DND-41 (cell line): ENCODE measurements at regions not wholly inside any gene's neighbourhood (a gene's known extent, or its start where the extent isn't known, plus 50 kb on each side); places are given as distances from the start of the nearest gene placed in this dataset.

Experiments used
- ATAC-seq: fragments of 200-7000 bp; cut with Tn5 transposase; 3 replicates; pipeline ENCODE4 v1.9.1; 2021; ENCODE audit warnings: low read depth; ENCODE audit not compliant: insufficient read depth
- DNase-seq: peaks from one replicate; pipeline ENCODE4 v3.0.0-alpha.2; 2020
- H2AFZ ChIP-seq: 2 replicates; pipeline ENCODE4 v1.6.0; 2012; ENCODE audit warnings: low read depth, low read length
- H3K27ac ChIP-seq: 2 replicates; pipeline ENCODE4 v1.5.1; 2012; ENCODE audit warnings: low read length, inconsistent platforms
- H3K27me3 ChIP-seq: fragments of 200-600 bp; sonication (generic); 2 replicates; pipeline ENCODE4 v1.6.0; 2012; ENCODE audit warnings: low read length, mild to moderate bottlenecking, inconsistent platforms; ENCODE audit not compliant: insufficient read depth, poor library complexity
- H3K36me3 ChIP-seq: 2 replicates; pipeline ENCODE4 v1.5.1; 2012; ENCODE audit warnings: low read length, inconsistent platforms; ENCODE audit not compliant: insufficient read depth
- H3K4me1 ChIP-seq: 2 replicates; pipeline ENCODE4 v1.5.1; 2012; ENCODE audit warnings: mild to moderate bottlenecking, low read length; ENCODE audit not compliant: insufficient read depth
- H3K4me2 ChIP-seq: 2 replicates; pipeline ENCODE4 v1.6.0; 2012; ENCODE audit warnings: mild to moderate bottlenecking, moderate library complexity, low read length, inconsistent platforms; ENCODE audit not compliant: insufficient read depth
- H3K4me3 ChIP-seq, 2 experiments: fragments of 200-600 bp in 1 of 2; shearing (Covaris generic) in 1 of 2; 2 replicates each; pipeline ENCODE4 v1.5.1; 2012 to 2016; ENCODE audit warnings: inconsistent platforms in 2 of 2, low read length in 2 of 2, mild to moderate bottlenecking in 2 of 2, low read depth in 1 of 2, moderate library complexity in 1 of 2
- H3K79me2 ChIP-seq: 2 replicates; pipeline ENCODE4 v1.6.0; 2012; ENCODE audit warnings: low read length, inconsistent platforms; ENCODE audit not compliant: insufficient read depth
- H3K9ac ChIP-seq: 2 replicates; pipeline ENCODE4 v1.6.0; 2012; ENCODE audit warnings: low read depth, mild to moderate bottlenecking, inconsistent platforms, low read length, moderate library complexity
- H3K9me3 ChIP-seq: 2 replicates; pipeline ENCODE4 v1.5.1; 2012; ENCODE audit warnings: low read length, moderate library complexity, mild to moderate bottlenecking, inconsistent platforms; ENCODE audit not compliant: insufficient read depth, severe bottlenecking
- H4K20me1 ChIP-seq: 2 replicates; pipeline ENCODE4 v1.6.0; 2012; ENCODE audit warnings: low read length; ENCODE audit not compliant: insufficient read depth
- CTCF ChIP-seq: IDR thresholded peaks from 2 replicates; pipeline ENCODE4 v1.5.1; 2012; ENCODE audit warnings: borderline replicate concordance, low read length, moderate library complexity, mild to moderate bottlenecking; ENCODE audit not compliant: poor library complexity, severe bottlenecking; ENCODE audit errors: extremely low read depth
- EZH2 ChIP-seq: IDR thresholded peaks from 3 replicates; pipeline ENCODE4 v1.6.1; 2012; ENCODE audit warnings: borderline replicate concordance, low read depth, mild to moderate bottlenecking, moderate library complexity, low read length, inconsistent platforms; ENCODE audit not compliant: severe bottlenecking

GRCh38 chr7:22875470-22875869 is 52.8 kb upstream of the TOMM7 start:
- Histone ChIP-seq H3K36me3 (no peaks in the 10 kb centered on the region), H3K4me2 (no peak overlapping the region), H3K4me1 (no peaks in the 10 kb centered on the region), H3K9me3 (no peaks in the 10 kb centered on the region), H2AFZ (no peak overlapping the region), H3K27ac (no peak overlapping the region), H3K79me2 (no peaks in the 10 kb centered on the region), H4K20me1 (no peaks in the 10 kb centered on the region), H3K9ac (no peak overlapping the region), H3K4me3 (no peak overlapping the region), H3K27me3 (no peaks in the 10 kb centered on the region)
- TF ChIP-seq EZH2, result no peak
- TF ChIP-seq CTCF, result no peak
- DNase-seq (no peak), ATAC-seq (no peak)

GRCh38 chr7:22874904-22875303 is 52.3 kb upstream of the TOMM7 start:
- H4K20me1 ChIP-seq, result no peaks in the 10 kb centered on the region
- no peaks in the 10 kb centered on the region for H3K79me2 ChIP-seq
- DNase-seq (no peak), ATAC-seq (no peak)
- H3K27me3 ChIP-seq, result no peaks in the 10 kb centered on the region
- no peaks in the 10 kb centered on the region for H3K4me1 ChIP-seq
- no peak for TF ChIP-seq CTCF
- no peak for TF ChIP-seq EZH2
- H3K9me3 ChIP-seq, result no peaks in the 10 kb centered on the region
- H3K36me3 ChIP-seq, result no peaks in the 10 kb centered on the region
- no peak overlapping the region for H3K27ac ChIP-seq
- H3K4me2 ChIP-seq, result no peak overlapping the region
- no peak overlapping the region for H3K4me3 ChIP-seq
- H3K9ac ChIP-seq, result no peak overlapping the region
- no peak overlapping the region for H2AFZ ChIP-seq
